ENCODE measurements at regions not wholly inside any gene's neighbourhood (a gene's known extent, or its start where the extent isn't known, plus 50 kb on each side); places are given as distances from the start of the nearest gene placed in this dataset.
A peak's percentile ranks its signal among the peaks of the same experiment; 100 is the strongest.

- intact Hi-C loops (cut with micrococcal nuclease), result no loop called here
- 3% methylated on average over 13 of the region's 13 CpGs for WGBS (ENCODE audit: insufficient coverage, low coverage, missing lambda C conversion rate)
- no peaks in the 10 kb centered on the region; the same call in 1 of the 2 replicates for H4K20me1 ChIP-seq (replicated peaks; ENCODE audit: control insufficient read depth, insufficient read depth, low read length)
Measured at GRCh38 chr2:8475349-8476031, 206.4 kb upstream of the ID2 start.

GRCh38 chr2:8477552-8478470 is 204.0 kb upstream of the ID2 start:
- POLR2A ChIA-PET, result interaction anchor here (1.0 kb wide), 1 partner anchor 13 kb away, joined by 3 read pairs; no protein-coding TSS in a partner anchor
- Histone ChIP-seq H3K36me3 (ENCODE audit: control insufficient read depth, insufficient read depth, low read length) (no peaks in the 10 kb centered on the region), H3K79me2 (ENCODE audit: control insufficient read depth, insufficient read depth, low read length) (no peaks in the 10 kb centered on the region), H3K4me1 (replicated peaks in 1 of 2; ENCODE audit: control insufficient read depth in 2 of 2, insufficient read depth in 2 of 2, low read length in 2 of 2) (no peaks in the 10 kb centered on the region), H3K4me3 (no peak overlapping the region), H4K20me1 (replicated peaks; ENCODE audit: control insufficient read depth, insufficient read depth, low read length) (no peaks in the 10 kb centered on the region; the same call in 1 of the 2 replicates), H3K27ac (ENCODE audit: extremely low read depth, low read depth, low read length) (no peak overlapping the region), H3K9ac (ENCODE audit: insufficient read depth in 1 of 2, low read depth in 2 of 2, low read length in 2 of 2) (no peak overlapping the region), H2AFZ (ENCODE audit: low read depth, low read length) (no peak overlapping the region), H3K9me1 (ENCODE audit: control insufficient read depth, insufficient read depth, low read length) (no peaks in the 10 kb centered on the region), H3K4me2 (ENCODE audit: insufficient read depth, low read length) (no peak overlapping the region), H3K9me3 (replicated peaks; ENCODE audit: control insufficient read depth, insufficient read depth, low read depth, low read length) (no peaks in the 10 kb centered on the region), H3K27me3 (ENCODE audit: control insufficient read depth in 2 of 2, insufficient read depth in 2 of 2, low read length in 2 of 2) (peaks cover 30 to 54% of the 10 kb centered on the region in 2 experiments)
- no peak for DNase-seq (ENCODE audit: extremely low read depth in 1 of 4, low spot score in 3 of 4)
- no peak for FAIRE-seq
- no TSS peak for BruUV-seq (replicated peaks)
- intact Hi-C loops (cut with micrococcal nuclease), result no loop called here
- TF ChIP-seq NR1H2 (CRISPR knock-in tag; IDR thresholded peaks at IDR 0.05), result no peak
- TF ChIP-seq SMARCE1 (IDR thresholded peaks at IDR 0.05), result no peak
- ATAC-seq, result no peak
- CTCF ChIA-PET (ENCODE audit: low intra/inter-chr PET ratio), result no interaction called here
- in situ Hi-C loops (cut with MboI), result no loop called here
- 3% methylated on average over 16 of the region's 16 CpGs for WGBS (ENCODE audit: insufficient coverage, low coverage, missing lambda C conversion rate)

More at GRCh38 chr2:8475349-8476031, 206.4 kb upstream of the ID2 start:
- ChIA-PET CTCF (ENCODE audit: low intra/inter-chr PET ratio) (interaction anchor here (0.6 kb wide), 1 partner anchor 992 kb away, joined by 5 read pairs; no protein-coding TSS in a partner anchor), POLR2A (interaction anchor here (1.6 kb wide), 1 partner anchor 14 kb away, joined by 6 read pairs; no protein-coding TSS in a partner anchor)
- Histone ChIP-seq H3K36me3 (ENCODE audit: control insufficient read depth, insufficient read depth, low read length) (no peaks in the 10 kb centered on the region), H3K9me1 (ENCODE audit: control insufficient read depth, insufficient read depth, low read length) (no peaks in the 10 kb centered on the region), H3K9me3 (replicated peaks; ENCODE audit: control insufficient read depth, insufficient read depth, low read depth, low read length) (no peaks in the 10 kb centered on the region), H3K9ac (ENCODE audit: insufficient read depth in 1 of 2, low read depth in 2 of 2, low read length in 2 of 2) (no peak overlapping the region), H3K79me2 (ENCODE audit: control insufficient read depth, insufficient read depth, low read length) (no peaks in the 10 kb centered on the region), H2AFZ (ENCODE audit: low read depth, low read length) (no peak overlapping the region), H3K4me1 (replicated peaks in 1 of 2; ENCODE audit: control insufficient read depth in 2 of 2, insufficient read depth in 2 of 2, low read length in 2 of 2) (no peaks in the 10 kb centered on the region), H3K4me2 (ENCODE audit: insufficient read depth, low read length) (no peak overlapping the region), H3K27ac (ENCODE audit: extremely low read depth, low read depth, low read length) (no peak overlapping the region), H3K27me3 (ENCODE audit: control insufficient read depth in 2 of 2, insufficient read depth in 2 of 2, low read length in 2 of 2) (peaks cover 39 to 43% of the 10 kb centered on the region in 2 experiments), H3K4me3 (no peak overlapping the region)
- no peak for DNase-seq (ENCODE audit: extremely low read depth in 1 of 4, low spot score in 3 of 4)
- ATAC-seq, result no peak
- no peak for FAIRE-seq
- peak; percentile 64 for TF ChIP-seq RFX1 (IDR thresholded peaks at IDR 0.05)
- no peak for TF ChIP-seq TSC22D4 (tag; IDR thresholded peaks at IDR 0.05)
- no peak for TF ChIP-seq FUS (optimal IDR thresholded peaks at IDR 0.05; ENCODE audit: low read depth, low read length)
- TF ChIP-seq SREBF2 (CRISPR knock-in tag; IDR thresholded peaks at IDR 0.05), result no peak
- no peak for TF ChIP-seq HMG20A (CRISPR knock-in tag; conservative IDR thresholded peaks at IDR 0.05)
- no peak for TF ChIP-seq HNRNPK (IDR thresholded peaks at IDR 0.05; ENCODE audit: low read depth, low read length, poor library complexity, severe bottlenecking)
- in situ Hi-C loops (cut with MboI), result no loop called here
- no TSS peak for BruUV-seq (replicated peaks)

Data from K562 (cell line).